GM19372 (cell line): ENCODE measurements at regions not wholly inside any gene's neighbourhood (a gene's known extent, or its start where the extent isn't known, plus 50 kb on each side); places are given as distances from the start of the nearest gene placed in this dataset.
"Not testable (repeated sequence)": the region's sequence is repeated elsewhere in the genome, so short reads cannot be mapped to it uniquely, and the experiment has no call there.

Experiments used
- ATAC-seq: cut with Tn5 transposase; IDR thresholded peaks from one replicate; pipeline ENCODE4 v1.9.1; 2021; ENCODE audit warnings: mild to moderate bottlenecking, low read depth, moderate library complexity; ENCODE audit not compliant: unreplicated experiment

DNA sequence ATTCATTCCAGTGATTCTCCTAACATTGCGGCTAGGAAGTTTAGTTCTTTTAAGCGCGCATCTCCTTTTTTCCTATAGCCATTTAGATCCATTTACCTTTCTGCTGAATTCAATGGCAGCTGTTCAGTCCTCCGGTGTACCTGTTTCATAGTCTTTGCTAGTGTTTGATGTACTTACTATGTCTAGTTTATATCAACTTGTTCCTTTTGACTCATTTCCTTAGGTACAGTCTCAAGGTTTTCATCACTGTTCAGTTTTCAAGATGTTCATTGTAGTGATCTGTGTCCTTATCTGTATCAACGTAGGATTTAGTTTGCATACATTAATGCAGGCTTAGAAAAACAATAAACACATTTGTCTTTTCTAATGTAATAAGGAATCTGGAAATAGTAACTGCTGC lies 59.0 kb upstream of the MBNL1 start:
- no peak for ATAC-seq

DNA sequence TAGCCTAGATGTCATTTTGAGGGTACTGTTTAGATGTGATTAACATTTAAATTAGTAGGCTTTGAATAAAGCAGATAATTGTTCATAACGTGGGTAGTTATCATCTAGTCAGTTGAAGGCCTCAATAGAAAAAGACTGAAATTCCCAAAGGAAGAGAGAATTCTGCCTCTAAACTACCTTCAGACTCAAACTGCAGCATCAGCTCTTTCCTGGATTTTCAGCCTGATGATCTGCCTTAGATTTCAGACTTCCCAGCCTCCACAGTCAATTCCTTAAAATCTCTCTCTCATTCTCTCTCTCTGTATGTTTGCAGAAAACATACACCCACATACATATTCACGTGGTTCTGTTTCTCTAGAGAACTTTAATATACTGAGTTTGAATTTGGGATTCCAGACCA lies 58.0 kb upstream of the MBNL1 start:
- no peak for ATAC-seq

DNA sequence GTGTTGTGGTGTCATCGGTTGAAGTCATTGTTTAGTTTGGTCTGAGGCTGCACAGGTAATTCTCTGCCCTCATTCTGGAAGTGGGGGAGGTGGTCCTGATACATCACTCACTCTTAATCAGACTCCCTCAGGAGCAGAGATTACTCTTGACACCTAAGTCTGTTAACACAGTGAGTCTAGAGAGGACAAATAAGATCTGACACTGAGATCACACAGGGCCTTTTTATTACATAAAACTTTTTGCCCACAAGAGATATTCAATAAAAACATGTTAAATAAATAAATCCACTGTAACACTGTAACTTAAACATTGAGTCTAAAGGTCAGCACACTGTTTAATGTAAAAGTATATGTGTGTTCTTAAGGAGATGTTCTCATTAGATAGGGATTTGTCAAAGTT lies 57.1 kb upstream of the MBNL1 start:
- ATAC-seq: no peak

DNA sequence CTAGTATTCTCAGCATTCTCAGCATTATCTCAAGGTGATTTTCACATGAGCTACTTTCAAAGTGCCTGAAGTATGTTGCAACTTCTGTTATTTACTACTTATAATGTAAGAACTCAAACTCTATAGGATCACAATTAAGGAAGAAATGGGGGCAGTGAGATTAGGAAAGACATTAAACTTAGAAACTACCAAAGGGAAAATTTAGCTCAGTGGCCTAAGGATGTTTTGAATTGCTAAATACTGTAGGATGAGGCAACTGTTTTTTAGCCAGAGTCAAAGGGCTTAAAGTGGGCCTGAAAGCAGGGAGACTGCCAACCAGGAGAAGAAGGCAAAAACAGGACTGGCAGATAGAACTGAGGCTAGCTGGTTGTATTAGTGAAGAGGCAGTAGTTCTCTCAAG lies 55.5 kb upstream of the MBNL1 start:
- no peak for ATAC-seq

DNA sequence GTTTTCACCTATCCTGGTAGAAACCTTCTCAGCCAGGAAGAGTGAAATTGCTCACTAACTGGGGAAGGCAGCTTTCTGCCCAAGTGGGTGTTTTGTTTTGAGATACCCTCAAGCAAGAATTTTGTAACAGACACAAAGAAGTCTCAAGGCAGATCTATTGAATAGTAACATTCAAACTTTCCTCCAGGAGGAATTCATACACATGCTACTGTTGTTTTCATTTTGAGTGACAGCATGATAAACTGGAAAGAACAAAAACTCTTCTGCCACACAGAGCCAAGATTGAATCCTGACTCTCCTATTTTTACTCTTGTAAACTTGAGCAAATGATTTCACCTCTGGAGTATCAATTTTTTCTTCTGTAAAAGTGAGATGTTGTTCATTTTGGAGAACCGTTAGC lies 54.8 kb upstream of the MBNL1 start:
- ATAC-seq: no peak

DNA sequence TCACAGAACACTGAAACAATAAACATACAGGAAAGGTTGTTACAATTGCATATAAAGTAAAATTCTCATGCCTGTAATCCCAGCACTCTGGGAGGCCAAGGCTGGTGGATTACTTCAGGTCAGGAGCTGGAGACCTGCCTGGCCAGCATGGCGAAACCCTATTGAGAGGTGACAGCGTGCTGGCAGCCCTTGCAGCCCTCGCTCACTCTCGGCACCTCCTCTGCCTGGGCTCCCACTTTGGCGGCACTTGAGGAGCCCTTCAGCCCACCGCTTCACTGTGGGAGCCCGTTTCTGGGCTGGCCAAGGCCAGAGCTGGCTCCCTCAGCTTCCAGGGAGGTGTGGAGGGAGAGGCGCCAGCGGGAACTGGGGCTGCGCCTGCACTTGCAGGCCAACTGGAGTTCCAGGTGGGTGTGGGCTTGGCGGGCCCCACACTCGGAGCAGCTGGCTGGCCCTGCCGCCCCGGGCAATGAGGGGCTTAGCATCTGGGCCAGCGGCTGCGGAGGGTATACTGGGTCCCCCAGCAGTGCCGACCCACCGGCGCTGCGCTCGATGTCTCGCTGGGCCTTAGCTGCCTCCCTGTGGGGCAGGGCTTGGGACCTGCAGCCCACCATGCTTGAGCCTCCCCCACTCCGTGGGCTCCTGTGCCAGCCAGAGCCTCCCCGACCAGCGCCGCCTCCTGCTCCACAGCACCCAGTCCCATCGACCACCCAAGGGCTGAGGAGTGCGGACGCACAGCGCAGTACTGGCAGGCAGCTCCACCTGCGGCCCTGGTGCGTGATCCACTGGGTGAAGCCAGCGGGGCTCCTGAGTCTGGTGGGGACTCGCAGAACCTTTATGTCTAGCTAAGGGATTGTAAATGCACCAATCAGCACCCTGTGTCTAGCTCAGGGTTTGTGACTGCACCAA lies 51.5 kb upstream of the MBNL1 start:
- ATAC-seq: not testable (repeated sequence)

DNA sequence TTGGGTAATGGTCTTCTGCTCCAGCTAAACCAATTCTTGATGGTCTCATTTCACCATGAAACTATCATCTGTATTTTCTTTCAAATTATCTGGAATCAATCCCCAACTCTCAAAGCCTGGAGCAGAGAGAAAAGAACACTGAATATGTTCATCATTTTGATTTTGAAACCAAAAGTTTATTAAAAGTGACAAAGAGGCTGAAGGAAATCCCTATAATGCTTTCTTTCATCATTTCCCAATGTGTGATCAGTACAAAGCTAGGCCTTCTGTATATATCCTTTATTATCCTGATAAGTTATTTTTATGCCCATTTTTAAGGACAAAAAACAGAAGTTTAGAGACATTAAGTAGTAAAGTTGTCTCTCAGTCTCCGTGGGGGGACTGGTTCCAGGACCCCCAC lies 50.1 kb upstream of the MBNL1 start:
- ATAC-seq: no peak
